Neuronal stem cell (in vitro differentiated cells): ENCODE measurements at regions not wholly inside any gene's neighbourhood (a gene's known extent, or its start where the extent isn't known, plus 50 kb on each side); places are given as distances from the start of the nearest gene placed in this dataset.

Experiments used
- DNase-seq: peaks from one replicate; pipeline ENCODE4 v3.0.0-alpha.2; 2013; ENCODE audit warnings: low spot score
- H2AFZ ChIP-seq: one replicate; pipeline ENCODE4 v1.6.1; 2013; ENCODE audit warnings: mild to moderate bottlenecking, low read length, inconsistent platforms
- H2AK5ac ChIP-seq: 2 replicates; pipeline ENCODE4 v1.6.1; 2013; ENCODE audit warnings: low read depth, mild to moderate bottlenecking, inconsistent platforms, low read length, moderate library complexity, mixed read lengths
- H2BK120ac ChIP-seq: 2 replicates; pipeline ENCODE4 v1.6.1; 2013; ENCODE audit warnings: low read depth, mild to moderate bottlenecking, inconsistent platforms, low read length, moderate library complexity, mixed read lengths
- H2BK12ac ChIP-seq: one replicate; pipeline ENCODE4 v1.6.1; 2013; ENCODE audit warnings: low read length, inconsistent platforms
- H2BK15ac ChIP-seq: 2 replicates; pipeline ENCODE4 v1.6.1; 2013; ENCODE audit warnings: mild to moderate bottlenecking, low read length, inconsistent platforms, mixed read lengths
- H2BK5ac ChIP-seq: one replicate; pipeline ENCODE4 v1.6.1; 2013; ENCODE audit warnings: inconsistent platforms, mild to moderate bottlenecking, low read length, moderate library complexity
- H3K14ac ChIP-seq: one replicate; pipeline ENCODE4 v1.6.1; 2013; ENCODE audit warnings: low read length, inconsistent platforms
- H3K18ac ChIP-seq: 2 replicates; pipeline ENCODE4 v1.6.1; 2013; ENCODE audit warnings: low read length, inconsistent platforms
- H3K23ac ChIP-seq: 2 replicates; pipeline ENCODE4 v1.6.1; 2013; ENCODE audit warnings: low read depth, mild to moderate bottlenecking, mixed read lengths, low read length, inconsistent platforms; ENCODE audit not compliant: poor library complexity
- H3K27ac ChIP-seq: replicated peaks from 3 replicates; pipeline ENCODE4 v1.5.1; 2013; ENCODE audit warnings: low read length, inconsistent platforms
- H3K27me3 ChIP-seq, 3 experiments: 2 replicates each; pipeline ENCODE4 v1.6.1; 2013; ENCODE audit warnings: low read length in 3 of 3, mild to moderate bottlenecking in 2 of 3, inconsistent platforms in 1 of 3, low read depth in 1 of 3, mixed read lengths in 1 of 3, moderate library complexity in 1 of 3; ENCODE audit not compliant: control insufficient read depth in 3 of 3, insufficient read depth in 3 of 3
- H3K36me3 ChIP-seq, 2 donors: replicated peaks in 1 of 2; 2 replicates each; pipeline ENCODE4 v1.6.1; 2013; ENCODE audit warnings: low read length in 2 of 2; ENCODE audit not compliant: control insufficient read depth in 2 of 2, insufficient read depth in 2 of 2
- H3K4ac ChIP-seq: 2 replicates; pipeline ENCODE4 v1.6.1; 2013; ENCODE audit warnings: inconsistent platforms, mild to moderate bottlenecking, low read length, moderate library complexity
- H3K4me1 ChIP-seq, 2 donors: 1 replicate in 1 of 2; 2 replicates in 1 of 2; pipeline ENCODE4 v1.6.1; 2013; ENCODE audit warnings: low read length in 2 of 2, low read depth in 1 of 2; ENCODE audit not compliant: control insufficient read depth in 2 of 2, insufficient read depth in 1 of 2
- H3K4me2 ChIP-seq: one replicate; pipeline ENCODE4 v1.6.1; 2013; ENCODE audit warnings: mild to moderate bottlenecking, low read length, inconsistent platforms; ENCODE audit not compliant: insufficient read depth, poor library complexity, severe bottlenecking
- H3K4me3 ChIP-seq, 2 donors: 2 replicates each; pipeline ENCODE4 v1.5.1; 2013; ENCODE audit warnings: low read length in 2 of 2, mild to moderate bottlenecking in 2 of 2, inconsistent platforms in 1 of 2, moderate library complexity in 1 of 2
- H3K79me1 ChIP-seq: one replicate; pipeline ENCODE4 v1.6.1; 2013; ENCODE audit warnings: low read depth, mild to moderate bottlenecking, inconsistent platforms, low read length, moderate library complexity
- H3K9ac ChIP-seq: one replicate; pipeline ENCODE4 v1.6.1; 2013; ENCODE audit warnings: mild to moderate bottlenecking, low read depth, low read length, inconsistent platforms; ENCODE audit not compliant: poor library complexity
- H3K9me3 ChIP-seq, 2 donors: replicated peaks in 1 of 2; 2 replicates each; pipeline versions ENCODE3 to v1.6.1; 2013; ENCODE audit warnings: low read length in 2 of 2, mild to moderate bottlenecking in 2 of 2, inconsistent platforms in 1 of 2, low read depth in 1 of 2, mixed read lengths in 1 of 2, moderate library complexity in 1 of 2; ENCODE audit not compliant: control insufficient read depth in 2 of 2, insufficient read depth in 1 of 2
- H4K8ac ChIP-seq: one replicate; pipeline ENCODE4 v1.6.1; 2013; ENCODE audit warnings: low read depth, mild to moderate bottlenecking, inconsistent platforms, low read length, moderate library complexity
- H4K91ac ChIP-seq: one replicate; pipeline ENCODE4 v1.6.1; 2013; ENCODE audit warnings: low read length, low read depth, mild to moderate bottlenecking, inconsistent platforms; ENCODE audit not compliant: poor library complexity
- WGBS, 2 donors: extraction: QIAGEN DNeasy Blood & Tissue Kit; methylation state at CpG; one replicate each; pipeline ENCODE4 v1.1.7; 2013; ENCODE audit warnings: missing lambda C conversion rate in 2 of 2, mixed read lengths in 1 of 2; ENCODE audit not compliant: insufficient read length in 2 of 2, insufficient replicate concordance in 1 of 2; ENCODE audit errors: extremely low coverage in 2 of 2; 5-methylcytosine and 5-hydroxymethylcytosine counted together

GRCh38 chr1:95850763-95851162, 616.8 kb downstream of the RWDD3 start:
- Histone ChIP-seq H2AK5ac (no peak overlapping the region), H3K27ac (no peak overlapping the region), H3K36me3 (no peaks in the 10 kb centered on the region), H3K4me3 (no peak overlapping the region), H3K23ac (no peak overlapping the region), H2BK5ac (no peak overlapping the region), H3K4ac (no peak overlapping the region), H3K79me1 (no peaks in the 10 kb centered on the region), H3K9ac (no peak overlapping the region), H2BK120ac (no peak overlapping the region), H4K91ac (no peak overlapping the region), H3K18ac (no peak overlapping the region), H3K4me2 (no peak overlapping the region), H3K9me3 (no peaks in the 10 kb centered on the region), H3K14ac (no peak overlapping the region), H2AFZ (no peak overlapping the region), H4K8ac (no peak overlapping the region), H2BK12ac (no peak overlapping the region), H3K27me3 (no peaks in the 10 kb centered on the region), H2BK15ac (no peak overlapping the region), H3K4me1 (no peaks in the 10 kb centered on the region)
- WGBS, 2 donors, result no CpG with 5 or more reads among the region's 3 CpGs
- no peak for DNase-seq

DNA sequence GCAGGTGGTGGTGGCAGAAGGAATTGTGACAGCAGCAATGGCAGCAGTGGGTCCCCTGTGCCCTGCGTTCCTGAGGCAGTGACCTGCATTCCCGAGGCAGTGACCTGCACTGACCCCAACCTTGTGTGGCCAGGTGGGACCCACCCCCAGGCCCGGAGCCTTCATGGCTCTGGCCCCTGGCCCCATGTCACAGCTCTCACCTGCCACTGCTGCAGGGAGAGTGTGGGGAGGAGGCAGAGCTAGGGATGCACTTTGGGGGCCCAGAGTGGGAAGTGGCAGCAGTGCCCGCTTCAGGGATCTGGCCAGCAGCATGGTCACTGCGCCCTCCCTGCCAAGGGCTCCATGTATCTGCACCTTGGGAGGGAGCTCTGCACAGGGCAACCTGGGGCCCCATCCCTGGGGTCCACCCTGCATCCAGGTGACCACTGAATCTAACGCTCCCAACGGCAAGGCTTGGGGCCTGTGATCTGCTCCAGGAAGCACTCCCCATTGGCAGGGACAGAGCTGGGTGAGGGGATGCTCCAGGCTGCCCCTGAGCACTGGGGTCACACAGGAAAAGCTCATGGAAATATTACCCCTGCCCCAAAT, 618.6 kb downstream of the RWDD3 start:
- H2BK120ac ChIP-seq, result no peak overlapping the region
- no peaks in the 10 kb centered on the region for H3K79me1 ChIP-seq
- no peaks in the 10 kb centered on the region for H3K4me1 ChIP-seq
- no peak overlapping the region for H3K4me3 ChIP-seq
- no peaks in the 10 kb centered on the region for H3K9me3 ChIP-seq
- H3K27ac ChIP-seq, result no peak overlapping the region
- no peak overlapping the region for H4K8ac ChIP-seq
- no peak overlapping the region for H3K4me2 ChIP-seq
- peak overlapping the region; percentile 23 for H3K4ac ChIP-seq
- no peak overlapping the region for H2BK12ac ChIP-seq
- no peak overlapping the region for H3K9ac ChIP-seq
- peak overlapping the region; percentile 49 for H3K23ac ChIP-seq
- peak overlapping the region; percentile 40 for H3K14ac ChIP-seq
- WGBS, 2 donors, result no CpG with 5 or more reads among the region's 7 CpGs
- H4K91ac ChIP-seq, result no peak overlapping the region
- H2AK5ac ChIP-seq, result no peak overlapping the region
- H3K18ac ChIP-seq, result peak overlapping the region; percentile 67
- no peak overlapping the region for H2BK15ac ChIP-seq
- H2AFZ ChIP-seq, result no peak overlapping the region
- H3K27me3 ChIP-seq, result no peaks in the 10 kb centered on the region
- H3K36me3 ChIP-seq, result no peaks in the 10 kb centered on the region
- H2BK5ac ChIP-seq, result no peak overlapping the region
- no peak for DNase-seq

- H3K14ac ChIP-seq, result no peak overlapping the region
- H3K27ac ChIP-seq, result no peak overlapping the region
- H3K36me3 ChIP-seq, result no peaks in the 10 kb centered on the region
- DNase-seq, result no peak
- H2BK5ac ChIP-seq, result no peak overlapping the region
- H3K9ac ChIP-seq, result no peak overlapping the region
- no peaks in the 10 kb centered on the region for H3K79me1 ChIP-seq
- H3K27me3 ChIP-seq, result no peaks in the 10 kb centered on the region
- no peaks in the 10 kb centered on the region for H3K9me3 ChIP-seq
- H3K4me1 ChIP-seq, result no peaks in the 10 kb centered on the region
- H2BK120ac ChIP-seq, result no peak overlapping the region
- H4K91ac ChIP-seq, result no peak overlapping the region
- H2AFZ ChIP-seq, result no peak overlapping the region
- H3K4me2 ChIP-seq, result no peak overlapping the region
- peak overlapping the region; percentile 3 for H4K8ac ChIP-seq
- H2BK15ac ChIP-seq, result no peak overlapping the region
- peak overlapping the region; percentile 71 for H3K18ac ChIP-seq
- peak overlapping the region; percentile 43 for H3K23ac ChIP-seq
- H2AK5ac ChIP-seq, result no peak overlapping the region
- no CpG with 5 or more reads among the region's 4 CpGs for WGBS, 2 donors
- H3K4me3 ChIP-seq, result peak overlapping the region in 1 of 2 donors; percentile 47
- H3K4ac ChIP-seq, result no peak overlapping the region
- no peak overlapping the region for H2BK12ac ChIP-seq
Observed at GRCh38 chr1:95854457-95854856, 620.4 kb downstream of the RWDD3 start.

- Histone ChIP-seq H3K79me1 (no peaks in the 10 kb centered on the region), H3K4ac (no peak overlapping the region), H4K91ac (no peak overlapping the region), H4K8ac (no peak overlapping the region), H2BK5ac (no peak overlapping the region), H2BK12ac (no peak overlapping the region), H3K27ac (no peak overlapping the region), H2BK15ac (no peak overlapping the region), H3K36me3 (no peaks in the 10 kb centered on the region), H3K18ac (no peak overlapping the region), H3K9me3 (no peaks in the 10 kb centered on the region), H2AK5ac (no peak overlapping the region), H2AFZ (no peak overlapping the region), H3K23ac (no peak overlapping the region), H3K14ac (no peak overlapping the region), H2BK120ac (no peak overlapping the region), H3K9ac (no peak overlapping the region), H3K27me3 (no peaks in the 10 kb centered on the region), H3K4me2 (no peak overlapping the region), H3K4me1 (no peaks in the 10 kb centered on the region), H3K4me3 (no peak overlapping the region)
- DNase-seq, result no peak
- WGBS, 2 donors, result no CpG with 5 or more reads among the region's 2 CpGs
Observed at GRCh38 chr1:95863086-95863485, 629.1 kb downstream of the RWDD3 start.
